ENCODE measurements at regions not wholly inside any gene's neighbourhood (a gene's known extent, or its start where the extent isn't known, plus 50 kb on each side); places are given as distances from the start of the nearest gene placed in this dataset.

- TF ChIP-seq E2F6 (IDR thresholded peaks at IDR 0.05) (no peak), SAP30 (IDR thresholded peaks at IDR 0.05; ENCODE audit: insufficient read depth, insufficient replicate concordance, low read length) (no peak)
Measured at GRCh38 chr11:104462341-104462740, 298.4 kb upstream of the PDGFD start (continued).

All from H1 (cell line).